Caco-2 (cell line): ENCODE measurements at regions not wholly inside any gene's neighbourhood (a gene's known extent, or its start where the extent isn't known, plus 50 kb on each side); places are given as distances from the start of the nearest gene placed in this dataset.
"Not testable (repeated sequence)": the region's sequence is repeated elsewhere in the genome, so short reads cannot be mapped to it uniquely, and the experiment has no call there.

Experiments used
- BruUV-seq: library from RNA; stranded (reverse); fragments of 400-500 nt; replicated peaks from 2 replicates; lab custom pipeline; 2021; lab: Mats Ljungman, UMichigan
- CTCF ChIA-PET: fragments of 300-600 bp; sonication (Branson Sonifier 250); formaldehyde crosslinking; loops from one replicate; lab custom pipeline; 2022; ENCODE audit warnings: antibody characterized with exemption; lab: Charles Lee
- POLR2A ChIA-PET: fragments of 300-600 bp; sonication (Branson Sonifier 250); formaldehyde crosslinking; loops from one replicate; lab custom pipeline; 2022; ENCODE audit warnings: antibody characterized with exemption; lab: Charles Lee
- DNase-seq, 2 experiments: peaks; one replicate each; pipeline versions ENCODE4 v3.0.0 to v3.0.0-alpha.2; 2020 to 2022
- H3K27me3 ChIP-seq: replicated peaks from 2 replicates; pipeline ENCODE4 v1.6.0; 2011; ENCODE audit warnings: low read length; ENCODE audit not compliant: control insufficient read depth, insufficient read depth
- H3K36me3 ChIP-seq: 2 replicates; pipeline ENCODE4 v1.5.1; 2011; ENCODE audit warnings: low read length; ENCODE audit not compliant: control insufficient read depth, insufficient read depth
- H3K4me1 ChIP-seq: fragments of 250-450 bp; sonication (Bioruptor Pico); 2 replicates; pipeline ENCODE4 v1.5.1; 2020; ENCODE audit warnings: mild to moderate bottlenecking
- H3K4me3 ChIP-seq: 2 replicates; pipeline ENCODE4 v1.5.1; 2011; ENCODE audit warnings: low read depth, mild to moderate bottlenecking, control low read depth, low read length
- H3K9me3 ChIP-seq: fragments of 250-450 bp; sonication (Bioruptor Pico); 2 replicates; pipeline ENCODE4 v1.5.1; 2020; ENCODE audit warnings: mild to moderate bottlenecking, moderate library complexity
- H3K27ac Mint-ChIP-seq: one replicate; pipeline ENCODE4 v1.8.0; 2022; ENCODE audit warnings: mixed read lengths; ENCODE audit not compliant: unreplicated experiment
- H3K27me3 Mint-ChIP-seq: one replicate; pipeline ENCODE4 v1.8.0; 2022; ENCODE audit warnings: mixed read lengths; ENCODE audit not compliant: insufficient read depth, unreplicated experiment
- H3K36me3 Mint-ChIP-seq: one replicate; pipeline ENCODE4 v1.8.0; 2022; ENCODE audit warnings: mild to moderate bottlenecking, mixed read lengths; ENCODE audit not compliant: insufficient read depth, unreplicated experiment
- H3K4me1 Mint-ChIP-seq: one replicate; pipeline ENCODE4 v1.8.0; 2022; ENCODE audit warnings: low read depth, mixed read lengths; ENCODE audit not compliant: unreplicated experiment
- H3K4me3 Mint-ChIP-seq: one replicate; pipeline ENCODE4 v1.8.0; 2022; ENCODE audit warnings: mild to moderate bottlenecking, moderate library complexity, mixed read lengths; ENCODE audit not compliant: unreplicated experiment
- H3K9me3 Mint-ChIP-seq: one replicate; pipeline ENCODE4 v1.8.0; 2022; ENCODE audit warnings: mixed read lengths; ENCODE audit not compliant: unreplicated experiment
- intact Hi-C: fragments of 100-400 bp; cut with micrococcal nuclease; formaldehyde crosslinking; loops from one replicate; pipeline ENCODE4 v1.10.0; 2022; ENCODE audit not compliant: unreplicated experiment
- TF ChIP-seq, protein P1 (sequence below), 2 experiments: fragments of 200-600 bp in 1 of 2; IDR thresholded peaks; 1 replicate in 1 of 2; 2 replicates in 1 of 2; pipeline versions ENCODE4 v1.5.1 to v1.8.0; 2011 to 2022; ENCODE audit warnings: antibody characterized with exemption in 1 of 2, control low read depth in 1 of 2, inconsistent platforms in 1 of 2, low read depth in 1 of 2, low read length in 1 of 2, mild to moderate bottlenecking in 1 of 2, moderate library complexity in 1 of 2; ENCODE audit not compliant: insufficient read depth in 1 of 2, severe bottlenecking in 1 of 2, unreplicated experiment in 1 of 2

DNA sequence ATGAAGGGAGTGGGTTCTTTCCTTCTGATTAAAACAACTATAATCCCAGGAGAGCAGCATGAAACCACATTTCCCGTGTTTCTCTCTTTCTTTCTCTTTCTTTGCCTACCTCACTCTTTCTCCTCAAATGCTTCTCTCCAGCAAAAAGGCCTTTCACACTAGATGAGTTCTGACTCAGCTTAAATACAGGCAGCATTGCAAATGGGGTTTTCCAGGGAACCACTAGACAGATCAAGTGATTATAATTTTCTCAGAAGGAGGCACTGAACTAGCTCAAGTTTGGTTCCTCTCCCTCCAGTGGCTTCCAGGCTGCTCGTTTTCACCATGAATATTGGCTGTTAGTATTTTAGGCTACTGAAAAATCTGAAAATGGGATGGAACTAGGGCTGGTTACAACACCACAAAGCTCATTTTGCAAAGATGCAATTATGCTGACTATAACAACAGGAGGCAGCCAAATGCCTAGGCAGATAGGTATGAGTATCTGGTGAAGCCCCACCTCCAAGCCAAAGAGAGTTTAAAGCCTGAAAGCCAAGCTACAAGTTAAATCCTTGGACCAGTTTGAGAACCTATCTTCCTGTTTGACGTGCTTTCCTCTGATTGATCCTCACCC lies 260.0 kb downstream of the MMUT start:
- Mint-ChIP-seq H3K4me1 (no peaks in the 10 kb centered on the region), H3K36me3 (no peaks in the 10 kb centered on the region), H3K9me3 (peaks cover 14% of the 10 kb centered on the region), H3K4me3 (no peak overlapping the region), H3K27me3 (peaks cover 2% of the 10 kb centered on the region), H3K27ac (no peak overlapping the region)
- Histone ChIP-seq H3K9me3 (no peaks in the 10 kb centered on the region), H3K4me1 (no peaks in the 10 kb centered on the region), H3K4me3 (no peak overlapping the region), H3K36me3 (no peaks in the 10 kb centered on the region), H3K27me3 (no peaks in the 10 kb centered on the region)
- BruUV-seq = no TSS peak
- intact Hi-C loops = no loop called here
- ChIA-PET CTCF (no interaction called here), POLR2A (no interaction called here)
- TF ChIP-seq, protein P1, sequence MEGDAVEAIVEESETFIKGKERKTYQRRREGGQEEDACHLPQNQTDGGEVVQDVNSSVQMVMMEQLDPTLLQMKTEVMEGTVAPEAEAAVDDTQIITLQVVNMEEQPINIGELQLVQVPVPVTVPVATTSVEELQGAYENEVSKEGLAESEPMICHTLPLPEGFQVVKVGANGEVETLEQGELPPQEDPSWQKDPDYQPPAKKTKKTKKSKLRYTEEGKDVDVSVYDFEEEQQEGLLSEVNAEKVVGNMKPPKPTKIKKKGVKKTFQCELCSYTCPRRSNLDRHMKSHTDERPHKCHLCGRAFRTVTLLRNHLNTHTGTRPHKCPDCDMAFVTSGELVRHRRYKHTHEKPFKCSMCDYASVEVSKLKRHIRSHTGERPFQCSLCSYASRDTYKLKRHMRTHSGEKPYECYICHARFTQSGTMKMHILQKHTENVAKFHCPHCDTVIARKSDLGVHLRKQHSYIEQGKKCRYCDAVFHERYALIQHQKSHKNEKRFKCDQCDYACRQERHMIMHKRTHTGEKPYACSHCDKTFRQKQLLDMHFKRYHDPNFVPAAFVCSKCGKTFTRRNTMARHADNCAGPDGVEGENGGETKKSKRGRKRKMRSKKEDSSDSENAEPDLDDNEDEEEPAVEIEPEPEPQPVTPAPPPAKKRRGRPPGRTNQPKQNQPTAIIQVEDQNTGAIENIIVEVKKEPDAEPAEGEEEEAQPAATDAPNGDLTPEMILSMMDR (IDR thresholded peaks at IDR 0.05; ENCODE audit: insufficient read depth in 1 of 2, low read depth in 1 of 2, low read length in 1 of 2, severe bottlenecking in 1 of 2, unreplicated experiment in 1 of 2) = no peak
- DNase-seq = no peak

DNA sequence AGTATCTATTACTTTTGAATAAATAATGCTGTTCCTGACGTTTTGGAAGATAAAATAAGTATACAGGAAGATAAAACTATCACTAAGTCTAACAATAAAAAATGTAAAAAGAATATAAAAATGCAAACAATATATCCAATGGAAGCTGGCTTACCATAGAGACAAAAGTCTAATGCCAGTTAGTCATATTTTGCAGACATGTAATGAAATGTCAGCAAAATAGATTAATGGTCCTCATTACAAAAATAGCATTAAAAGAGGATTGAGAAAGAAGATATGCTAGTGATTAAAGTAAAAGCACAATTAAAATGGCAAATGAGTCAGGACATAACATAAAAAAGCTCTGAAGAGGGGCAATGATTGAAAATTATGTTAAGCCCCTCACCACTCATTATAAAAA lies 265.0 kb downstream of the MMUT start:
- POLR2A ChIA-PET = no interaction called here
- no peaks in the 10 kb centered on the region for H3K9me3 Mint-ChIP-seq
- TF ChIP-seq, protein P1 (IDR thresholded peaks at IDR 0.05; ENCODE audit: insufficient read depth in 1 of 2, low read depth in 1 of 2, low read length in 1 of 2, severe bottlenecking in 1 of 2, unreplicated experiment in 1 of 2) = no peak
- no peak overlapping the region for H3K4me3 Mint-ChIP-seq
- H3K4me1 ChIP-seq = no peaks in the 10 kb centered on the region
- CTCF ChIA-PET = no interaction called here
- no peaks in the 10 kb centered on the region for H3K9me3 ChIP-seq
- no peaks in the 10 kb centered on the region for H3K36me3 Mint-ChIP-seq
- H3K27ac Mint-ChIP-seq = no peak overlapping the region
- no TSS peak for BruUV-seq
- no peaks in the 10 kb centered on the region for H3K4me1 Mint-ChIP-seq
- intact Hi-C loops = loop anchor here (5.0 kb wide), 1 partner anchor 214 kb away; no protein-coding TSS in a partner anchor
- no peak for DNase-seq
- no peaks in the 10 kb centered on the region for H3K27me3 ChIP-seq
- no peak overlapping the region for H3K4me3 ChIP-seq
- H3K27me3 Mint-ChIP-seq = peaks cover 2% of the 10 kb centered on the region
- no peaks in the 10 kb centered on the region for H3K36me3 ChIP-seq

DNA sequence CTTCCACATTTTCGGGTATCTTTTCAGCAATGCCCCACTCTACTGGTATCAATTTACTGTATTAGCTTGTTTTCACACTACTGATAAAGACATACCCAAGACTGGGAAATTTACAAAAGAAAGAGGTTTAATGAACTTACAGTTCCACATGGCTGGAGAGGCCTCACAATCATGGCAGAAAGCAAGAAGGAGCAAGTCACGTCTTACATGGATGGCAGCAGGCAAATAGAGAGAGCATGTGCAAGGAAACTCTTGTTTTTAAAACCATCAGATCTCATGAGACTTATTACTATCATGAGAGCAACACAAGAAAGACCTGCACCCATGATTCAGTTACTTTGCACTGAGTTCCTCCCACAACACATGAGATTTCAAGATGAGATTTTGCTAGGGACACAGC lies 300.7 kb downstream of the MMUT start:
- intact Hi-C loops, POLR2A ChIA-PET, H3K4me1 Mint-ChIP-seq: not testable (repeated sequence)

More for the DNA sequence above, 300.7 kb downstream of the MMUT start:
- H3K9me3 ChIP-seq, H3K4me1 ChIP-seq, H3K36me3 Mint-ChIP-seq, H3K36me3 ChIP-seq, BruUV-seq, H3K4me3 ChIP-seq, DNase-seq, H3K4me3 Mint-ChIP-seq, H3K27ac Mint-ChIP-seq, H3K27me3 Mint-ChIP-seq, H3K27me3 ChIP-seq, CTCF ChIA-PET: not testable (repeated sequence)
- H3K9me3 Mint-ChIP-seq = peaks cover 11% of the 10 kb centered on the region
